Putamen (tissue), 1 donor: ENCODE measurements at regions not wholly inside any gene's neighbourhood (a gene's known extent, or its start where the extent isn't known, plus 50 kb on each side); places are given as distances from the start of the nearest gene placed in this dataset.

ENCODE experiments used
- DNase-seq: peaks from one replicate; pipeline ENCODE4 v3.0.0-alpha.2; 2016; ENCODE audit warnings: low spot score

DNA sequence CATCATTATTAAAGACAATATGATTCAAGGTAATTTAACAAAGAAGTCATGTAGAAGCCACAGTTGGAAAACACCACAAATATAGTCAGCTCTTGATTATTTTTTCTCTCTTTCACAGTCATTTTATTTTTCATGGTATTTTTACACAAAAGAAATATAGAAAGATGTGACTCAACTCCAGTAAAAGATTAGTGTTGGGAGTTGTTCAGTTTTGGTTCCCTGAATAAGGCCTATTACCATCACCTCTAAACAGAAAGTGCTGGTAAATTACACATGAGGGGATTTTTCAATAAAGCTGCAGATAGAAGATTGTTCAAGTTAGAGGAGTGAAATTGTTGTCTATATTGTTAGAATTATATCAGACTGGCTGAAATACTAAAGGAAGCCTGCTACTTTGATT, 107.0 kb downstream of the DDIT4L start:
- no peak for DNase-seq

DNA sequence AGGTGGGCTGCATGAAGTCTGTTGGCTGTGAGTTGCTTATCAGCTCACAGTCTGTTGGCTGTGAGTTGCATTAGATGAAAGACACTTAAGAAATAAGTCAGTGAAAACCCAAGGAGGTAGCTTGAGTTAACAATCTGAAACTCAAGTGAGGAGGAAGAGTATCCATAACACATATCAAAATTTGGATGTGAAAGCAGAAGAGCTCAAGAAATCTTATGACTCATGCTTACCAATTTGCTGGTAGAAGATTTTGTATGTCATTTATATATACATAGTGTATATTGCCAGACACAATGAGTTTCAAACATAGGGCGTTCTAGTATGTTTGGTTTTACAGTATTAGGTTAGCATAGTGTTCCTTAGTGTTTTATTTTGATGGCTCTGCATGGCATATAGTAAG, 107.4 kb downstream of the DDIT4L start:
- no peak for DNase-seq

DNA sequence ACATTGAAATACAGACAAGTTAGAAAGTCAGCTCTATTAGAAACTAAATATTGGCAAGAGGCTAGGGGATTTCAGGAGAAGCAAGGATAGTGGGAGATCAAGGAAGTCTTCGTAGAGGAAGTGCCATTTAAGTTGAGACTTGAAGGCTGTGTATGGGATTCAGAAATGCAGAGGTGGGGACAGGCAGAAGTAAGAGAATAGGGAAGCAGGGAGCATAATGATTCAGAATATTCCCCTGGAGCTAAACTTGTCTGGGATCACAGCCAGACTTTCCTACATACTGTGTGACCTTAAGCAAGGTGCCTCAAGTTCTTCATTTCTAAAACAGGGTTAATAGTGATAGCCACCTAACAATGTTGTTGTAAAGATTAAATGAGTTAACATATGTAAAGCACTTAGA, 108.8 kb downstream of the DDIT4L start:
- DNase-seq, result no peak

DNA sequence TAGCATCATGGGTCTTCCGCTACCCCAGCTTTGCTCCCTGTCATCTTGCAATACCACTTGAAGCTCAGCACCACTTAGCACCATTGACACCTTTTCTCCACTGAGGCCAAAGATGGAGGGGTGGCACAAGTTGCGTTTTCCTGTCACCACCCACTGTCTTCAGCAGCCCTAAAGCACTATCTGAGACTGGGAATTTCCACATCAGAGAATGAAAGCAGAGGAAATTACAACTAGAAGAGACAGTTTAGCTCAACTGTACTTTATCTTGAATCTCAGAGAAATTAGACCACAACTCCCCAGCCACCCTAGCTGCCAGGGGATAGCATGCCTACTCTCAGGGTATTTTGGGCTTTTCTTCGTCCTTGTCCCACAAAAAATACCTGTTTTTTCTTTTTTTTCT, 111.0 kb downstream of the DDIT4L start:
- DNase-seq, result no peak

DNA sequence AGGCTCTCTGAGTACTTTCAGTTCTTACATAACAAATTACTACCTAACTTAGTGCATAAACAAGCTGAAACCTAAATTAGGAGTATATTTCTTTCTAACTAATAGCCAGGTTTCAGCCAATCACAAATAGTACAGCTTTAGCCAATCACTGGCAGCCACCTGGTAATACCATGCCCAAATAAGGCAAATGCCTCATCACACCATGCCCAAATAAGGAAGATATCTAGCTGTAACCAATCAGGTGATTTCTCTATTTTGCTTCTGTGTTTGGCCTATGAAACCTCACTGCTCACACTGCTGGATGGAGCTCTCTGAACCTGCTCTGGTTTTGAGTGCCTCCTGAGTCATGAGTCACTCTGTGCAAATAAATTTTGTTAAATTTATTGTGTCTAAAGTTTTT, 113.5 kb downstream of the DDIT4L start:
- DNase-seq, result no peak

DNA sequence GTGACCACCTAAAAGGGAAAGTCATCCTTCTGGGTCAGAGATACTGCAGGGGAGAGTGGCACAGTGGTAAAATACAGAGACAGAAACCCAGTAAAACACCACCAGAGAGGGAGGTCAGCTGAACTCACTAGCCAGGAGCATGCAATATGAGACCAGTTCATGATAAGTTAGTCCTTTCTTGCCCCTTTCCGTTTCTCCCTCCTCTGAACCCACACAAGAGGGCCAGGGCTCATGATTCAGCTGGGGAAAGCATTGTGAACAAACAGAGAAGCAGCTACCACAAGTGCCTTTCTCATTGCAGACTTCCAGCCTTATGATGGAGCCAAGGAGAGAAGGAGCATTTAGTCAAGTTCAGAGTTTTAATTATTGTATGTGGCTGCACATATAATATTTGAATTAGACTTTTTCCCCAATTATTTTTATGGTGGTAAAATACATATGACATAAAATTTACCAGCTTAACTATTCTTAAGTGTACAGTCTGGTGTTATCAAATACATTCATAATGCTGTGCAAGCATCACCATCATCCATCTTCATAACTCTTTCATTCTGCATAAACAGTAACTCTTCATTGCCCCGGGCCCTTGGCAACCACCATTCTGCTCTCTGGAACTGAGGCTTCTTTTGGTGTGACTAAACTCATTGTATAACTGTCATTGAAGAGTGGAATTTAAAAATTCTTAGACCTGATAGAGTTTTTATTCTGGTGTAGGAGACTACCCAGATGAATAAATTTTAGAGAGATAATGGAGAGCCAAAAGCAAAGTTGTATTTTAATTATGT, 114.6 kb downstream of the DDIT4L start:
- DNase-seq, result no peak

DNA sequence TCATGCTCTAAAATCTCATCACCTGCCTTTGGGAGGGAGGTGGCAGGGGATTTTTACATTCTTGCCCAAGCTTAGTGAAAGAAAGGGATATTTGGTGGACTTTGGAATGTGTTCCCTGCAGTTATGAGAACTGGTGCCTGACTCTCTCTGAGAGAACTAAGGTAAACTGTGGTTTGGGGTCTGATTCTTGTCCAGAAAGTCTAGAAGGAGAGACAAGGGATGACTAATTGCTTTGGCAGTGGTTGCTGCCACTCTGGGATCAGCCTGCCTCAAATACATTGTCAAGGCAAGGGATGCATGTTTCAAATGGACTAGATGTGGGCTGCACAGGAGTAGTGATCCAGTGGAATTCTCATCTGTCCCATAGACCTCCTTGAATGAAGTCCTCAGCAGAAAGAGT, 115.2 kb downstream of the DDIT4L start:
- DNase-seq, result no peak

DNA sequence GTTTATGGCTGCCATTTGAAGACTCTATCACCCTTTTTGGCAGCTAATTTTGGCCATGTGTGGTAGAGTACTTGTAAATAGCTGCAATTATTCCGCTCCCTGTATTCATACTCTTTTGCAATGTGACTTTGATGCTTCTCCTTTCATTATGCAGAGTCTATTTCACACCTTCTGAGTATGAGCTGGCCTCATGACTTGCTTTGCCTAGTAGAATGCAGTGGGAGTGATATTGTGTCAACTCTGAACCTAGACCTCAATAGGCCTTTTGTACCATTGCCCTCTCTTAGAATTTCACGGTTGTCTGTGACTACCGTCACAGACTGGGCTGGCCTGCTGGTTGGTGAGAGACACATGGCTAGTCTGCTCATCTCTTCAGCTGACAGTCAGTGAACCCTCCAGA, 118.8 kb downstream of the DDIT4L start:
- no peak for DNase-seq

DNA sequence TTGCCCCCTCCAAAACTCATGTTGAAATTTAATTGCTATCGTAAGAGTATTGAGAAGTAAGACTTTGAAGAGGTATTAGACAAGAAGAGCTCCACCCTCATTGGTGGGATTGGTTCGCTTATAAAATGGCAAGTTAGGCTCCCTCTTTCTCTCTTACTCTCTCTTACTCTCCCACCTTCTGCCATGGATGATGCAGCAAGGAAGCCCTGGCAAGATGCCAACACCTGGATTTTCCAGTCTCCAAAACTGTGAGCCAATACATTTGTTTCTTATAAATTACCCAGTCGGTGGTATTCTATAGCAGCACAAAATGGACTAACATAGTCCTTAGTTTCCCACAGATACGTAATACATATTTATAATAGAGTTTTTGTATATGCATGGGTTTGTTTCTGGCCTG, 119.4 kb downstream of the DDIT4L start:
- no peak for DNase-seq

DNA sequence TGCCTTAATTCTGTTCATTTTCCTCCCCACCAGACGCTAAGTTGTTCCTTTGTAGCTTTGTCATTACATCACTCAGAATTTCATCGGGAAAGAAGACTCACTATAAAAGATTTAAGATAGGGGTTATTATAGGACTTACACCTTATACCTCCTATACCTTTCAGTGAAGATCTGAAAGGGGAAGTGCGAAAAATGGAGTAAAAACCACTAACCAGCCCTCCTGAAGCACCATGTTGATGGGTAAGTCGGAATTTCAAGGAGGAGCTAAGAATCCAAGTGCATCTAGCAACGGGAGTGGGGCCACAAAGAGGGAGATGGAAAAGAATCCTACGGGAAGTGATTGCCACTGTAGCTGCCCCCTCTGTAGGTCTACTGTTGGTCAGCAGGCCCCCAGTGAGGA, 119.1 kb upstream of the H2AZ1 start:
- no peak for DNase-seq

DNA sequence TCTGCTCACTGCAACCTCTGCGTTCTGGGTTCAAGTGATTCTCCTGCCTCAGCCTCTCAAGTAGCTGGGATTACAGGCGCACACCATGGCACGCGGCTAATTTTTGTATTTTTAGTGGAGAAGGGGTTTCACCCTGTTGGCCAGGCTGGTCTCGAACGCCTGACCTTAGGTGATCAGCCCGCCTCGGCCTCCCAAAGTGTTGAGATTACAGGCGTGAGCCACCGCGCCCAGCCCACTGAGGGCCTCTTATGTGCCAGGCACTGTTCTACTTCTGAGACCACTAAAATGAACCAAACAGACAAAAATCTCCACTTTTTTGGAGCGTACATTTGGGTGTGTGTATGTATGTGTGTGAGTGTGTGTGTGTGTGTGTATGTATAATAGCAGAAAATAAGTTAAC, 117.2 kb upstream of the H2AZ1 start:
- DNase-seq, result no peak

DNA sequence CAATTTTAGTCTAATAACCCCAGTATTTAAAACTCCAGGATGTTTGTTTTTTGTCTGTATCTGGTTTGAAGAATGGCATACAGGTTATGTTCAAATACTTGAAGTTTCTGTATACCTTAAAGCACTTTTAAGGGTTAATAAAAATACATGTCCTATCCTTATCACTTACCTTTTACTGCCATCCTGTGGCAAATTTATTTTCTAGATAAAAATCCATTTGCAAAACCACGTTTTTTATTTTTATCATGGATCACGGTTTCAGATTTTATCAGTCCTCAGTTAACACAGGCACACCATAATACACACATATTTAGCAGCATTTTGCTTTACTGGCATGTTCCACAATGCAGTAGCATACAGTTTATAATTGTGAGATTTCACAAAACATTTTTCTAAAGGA, 113.3 kb upstream of the H2AZ1 start:
- DNase-seq, result no peak

DNA sequence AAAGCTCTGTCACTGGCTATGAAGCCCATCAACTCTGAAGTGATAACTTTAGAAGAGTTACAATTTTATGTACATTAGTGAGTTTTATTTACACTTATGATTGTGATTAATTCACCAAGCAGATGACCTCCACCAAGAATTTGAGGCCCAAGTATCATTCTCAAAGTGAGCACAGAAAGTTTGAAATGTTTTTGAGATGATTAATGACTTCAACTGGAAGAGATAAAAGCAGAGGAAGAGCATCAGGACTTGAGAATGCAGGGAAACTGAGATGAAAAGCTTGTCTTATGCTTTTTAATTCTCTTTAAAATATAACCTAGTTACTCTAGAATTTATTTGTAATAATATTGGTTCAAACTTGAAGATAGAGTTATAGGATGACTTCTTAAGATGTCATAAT, 112.8 kb upstream of the H2AZ1 start:
- no peak for DNase-seq

DNA sequence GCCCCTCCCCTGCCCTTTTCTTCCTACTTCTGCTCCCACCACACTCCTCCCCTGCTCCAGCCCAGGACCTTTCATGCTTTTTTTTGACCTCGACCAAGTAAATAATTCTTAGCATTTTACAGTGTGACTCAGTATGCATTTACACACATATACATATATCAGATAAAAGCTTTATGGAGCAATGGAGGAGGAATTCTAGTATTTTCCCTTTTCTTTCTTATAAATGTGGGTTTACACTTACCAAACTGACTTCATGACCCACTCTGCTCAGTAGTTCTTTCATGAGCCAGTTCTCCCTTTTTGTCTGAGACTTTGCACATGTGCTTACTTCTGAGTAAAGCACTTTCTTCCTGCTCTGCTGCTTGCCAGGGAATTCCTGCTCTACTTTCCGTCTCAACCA, 111.8 kb upstream of the H2AZ1 start:
- no peak for DNase-seq

DNA sequence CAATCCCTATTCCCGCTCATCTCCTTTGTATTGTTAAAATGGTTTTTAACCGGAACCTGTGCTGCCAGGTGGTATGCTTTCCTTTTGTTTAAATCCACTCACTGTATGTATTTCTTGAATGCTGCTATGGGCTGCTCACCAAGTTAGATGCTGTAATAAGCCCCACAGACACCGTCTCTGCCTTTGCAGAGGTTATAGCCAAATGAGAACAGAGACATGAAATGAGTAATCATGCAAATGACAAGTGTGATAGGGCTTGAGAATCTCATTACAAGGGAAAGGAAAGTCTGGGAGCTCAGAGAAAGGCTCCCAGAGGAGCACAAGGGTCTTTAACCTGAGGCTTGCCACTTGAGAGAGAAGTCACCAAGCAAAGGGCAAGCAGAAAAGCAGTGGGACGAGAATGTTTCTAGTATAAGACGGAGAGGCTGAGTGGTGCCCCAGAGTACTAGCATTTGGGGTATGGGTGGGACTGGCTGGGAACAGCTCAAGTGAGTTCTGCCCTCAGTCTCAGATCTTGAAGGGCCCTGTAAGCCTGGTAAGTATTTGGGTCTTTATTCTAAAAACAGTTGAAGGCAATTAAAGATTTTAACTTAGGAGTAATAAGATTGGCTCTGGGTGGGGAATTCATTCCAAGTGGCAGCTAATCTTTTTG, 110.8 kb upstream of the H2AZ1 start:
- no peak for DNase-seq

DNA sequence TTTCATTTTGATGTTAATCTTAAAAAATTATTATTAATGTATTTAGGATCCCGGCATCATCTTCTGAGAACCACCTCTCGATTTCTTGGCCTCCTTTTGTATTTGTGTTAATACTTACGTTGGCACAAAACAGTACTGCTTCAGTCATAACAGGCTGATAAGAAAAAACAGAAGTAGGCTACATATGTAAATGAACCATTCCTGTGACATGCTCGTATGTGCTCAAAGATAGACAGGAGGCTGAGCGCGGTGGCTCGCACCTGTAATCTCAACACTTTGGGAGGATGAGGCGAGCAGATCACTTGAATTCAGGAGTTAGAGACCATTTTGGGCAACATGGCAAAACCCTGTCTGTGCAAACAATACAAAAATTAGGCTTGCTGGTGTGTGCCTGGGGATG, 109.4 kb upstream of the H2AZ1 start:
- no peak for DNase-seq

DNA sequence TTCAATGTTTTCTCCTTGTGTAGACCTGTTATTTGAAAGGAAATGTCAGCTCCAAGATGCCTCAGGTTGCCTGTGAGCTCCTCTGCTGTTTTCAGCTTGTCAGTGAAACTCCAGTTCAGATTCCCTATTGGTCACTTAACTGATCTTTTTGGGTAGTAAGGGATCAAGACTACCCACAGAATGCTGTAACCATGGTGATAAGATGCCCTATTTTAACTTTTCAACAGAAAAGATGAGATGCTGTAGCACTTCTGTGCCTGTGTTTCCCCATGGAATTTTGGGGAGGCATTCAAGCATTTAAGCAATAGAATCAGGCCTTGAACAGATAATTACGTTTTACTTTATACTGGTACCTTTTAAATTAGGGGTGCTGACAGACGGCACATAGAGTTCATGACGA, 106.6 kb upstream of the H2AZ1 start:
- no peak for DNase-seq

DNA sequence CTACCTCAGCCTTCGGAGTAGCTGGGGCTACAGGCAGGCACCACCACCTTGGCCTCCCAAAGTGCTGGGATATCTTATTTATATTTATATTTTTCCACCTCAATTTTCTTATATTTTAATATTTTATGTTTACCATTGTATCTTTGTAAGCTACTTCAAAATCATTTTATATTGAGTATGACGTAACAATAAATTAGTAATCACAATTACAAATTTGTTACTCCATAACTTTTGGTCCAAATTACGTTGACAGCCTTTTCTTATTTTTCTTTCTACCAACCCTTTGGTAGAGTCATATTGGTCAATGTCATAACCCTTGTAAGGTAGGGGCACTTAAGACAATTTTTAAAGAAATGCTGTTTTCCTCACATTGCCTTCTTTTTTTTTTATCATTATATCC, 104.0 kb upstream of the H2AZ1 start:
- DNase-seq, result no peak

DNA sequence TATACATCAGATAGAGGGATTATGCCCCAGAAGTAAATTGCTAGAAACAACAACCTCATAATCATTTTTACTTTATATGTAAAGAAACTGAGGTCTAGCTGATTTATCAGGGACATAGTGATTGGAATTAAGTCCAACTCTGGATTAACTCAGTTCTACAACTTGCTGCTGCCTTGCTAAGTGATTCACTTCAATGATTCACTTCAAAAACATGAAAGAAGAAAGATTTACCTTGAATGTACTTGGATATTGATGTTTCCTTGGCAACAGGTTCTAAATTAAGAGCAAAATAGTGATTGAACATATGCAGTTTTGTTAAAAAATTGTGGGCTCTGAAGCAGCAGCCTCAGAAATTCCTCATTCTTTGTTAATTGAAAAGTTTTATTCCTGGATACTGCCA, 99.8 kb upstream of the H2AZ1 start:
- DNase-seq, result no peak

DNA sequence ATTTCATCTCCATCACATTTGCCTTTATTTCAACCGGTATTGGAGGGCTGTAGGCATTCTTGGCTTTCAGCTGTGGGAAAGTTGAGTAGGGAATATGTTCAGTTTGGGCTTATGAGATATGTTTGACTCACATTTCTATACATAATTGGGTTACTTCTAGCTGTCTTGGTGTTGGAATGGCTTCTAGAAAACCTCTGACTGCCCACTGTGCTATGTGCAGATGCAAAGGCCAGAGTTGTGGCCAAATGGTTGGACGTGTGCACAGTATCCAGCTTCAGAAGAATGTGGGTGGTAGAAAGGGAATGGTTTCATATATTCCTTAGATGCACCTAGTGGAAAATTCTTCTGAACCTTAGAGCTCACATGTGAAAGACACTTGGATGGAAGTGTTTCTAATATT, 92.6 kb upstream of the H2AZ1 start:
- DNase-seq, result no peak

DNA sequence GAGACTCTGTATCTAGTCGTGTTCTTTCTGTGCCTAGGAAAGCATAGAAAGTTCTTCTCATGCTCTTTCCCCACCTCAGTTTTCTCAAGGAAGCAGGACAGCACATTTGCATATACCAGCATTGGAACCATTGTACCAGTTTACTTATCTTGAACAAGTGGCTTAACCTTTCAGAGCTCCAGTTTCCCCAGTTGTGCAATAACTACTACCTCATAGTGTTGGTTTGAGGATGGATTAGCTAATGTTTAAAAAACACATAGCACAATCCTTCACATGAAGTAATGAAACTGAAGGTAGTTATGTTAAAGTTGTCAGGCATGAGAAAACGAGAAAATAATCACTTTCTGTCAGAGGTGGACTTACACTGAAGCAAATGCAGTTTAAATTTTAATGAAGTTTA, 92.2 kb upstream of the H2AZ1 start:
- no peak for DNase-seq

DNA sequence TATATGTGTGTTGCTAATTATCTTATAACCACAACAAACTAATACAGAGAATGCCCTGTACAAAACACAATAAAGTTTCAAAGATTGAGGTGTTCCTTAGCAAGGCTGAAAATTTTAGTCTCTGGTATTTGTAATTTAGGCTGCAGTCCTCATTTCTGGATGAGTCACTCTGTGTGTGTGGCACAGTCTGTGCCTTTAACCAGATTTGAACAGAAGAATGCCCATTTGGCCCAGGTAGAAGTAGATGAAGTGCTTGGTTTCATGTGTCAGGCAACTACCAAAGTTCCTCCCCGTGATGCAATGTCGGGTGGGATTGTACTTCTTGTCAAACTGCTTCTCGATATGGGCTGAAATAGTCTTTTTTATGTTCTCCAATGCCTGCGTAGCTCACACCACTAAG, 91.6 kb upstream of the H2AZ1 start:
- no peak for DNase-seq

DNA sequence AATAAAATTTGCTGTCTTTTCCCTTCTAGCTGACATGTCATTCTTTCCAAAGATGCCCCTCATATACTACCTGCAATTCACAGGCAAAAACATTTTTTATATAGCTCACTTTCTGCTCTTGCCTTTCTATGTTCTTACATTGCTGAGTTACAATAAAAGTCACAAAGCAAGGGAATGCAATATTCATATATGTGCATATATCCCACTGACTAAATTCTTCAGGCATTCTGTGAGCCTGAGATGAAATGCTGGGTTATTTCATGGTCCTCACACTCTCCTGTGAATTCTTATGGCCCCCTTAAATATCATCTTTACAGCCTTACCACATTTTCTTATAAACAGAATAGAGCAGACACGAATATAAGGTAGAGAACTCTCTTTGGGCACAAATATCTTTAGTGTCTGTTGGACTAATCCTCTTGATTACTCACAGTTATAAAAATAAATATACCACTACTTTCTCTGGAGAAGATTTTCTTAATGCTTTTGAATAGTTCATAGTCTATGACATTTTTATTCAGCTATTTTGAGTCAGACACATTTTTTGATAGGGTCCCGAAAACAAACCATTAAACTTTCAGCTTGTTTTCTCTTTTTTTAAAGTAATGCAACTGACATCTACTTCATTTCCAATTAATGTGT, 84.1 kb upstream of the H2AZ1 start:
- DNase-seq, result no peak

DNA sequence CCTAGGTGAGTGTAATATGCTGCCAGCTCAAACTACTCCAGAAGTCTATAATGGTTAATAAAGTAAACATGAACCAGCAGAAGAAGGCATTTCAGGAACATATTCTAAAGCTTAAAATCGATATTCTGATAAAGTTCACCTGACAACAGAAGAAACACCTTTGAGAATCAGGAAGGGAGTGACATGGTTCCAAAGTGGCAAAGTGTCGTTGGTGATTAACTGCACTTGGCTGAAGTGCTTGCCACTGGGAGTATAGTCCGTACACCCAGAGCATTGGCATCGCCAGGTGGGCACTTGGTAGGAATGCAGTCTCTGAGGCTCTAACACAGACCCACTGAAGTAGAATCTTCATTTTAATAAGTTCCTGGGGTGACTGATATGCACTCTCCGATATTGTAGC, 76.0 kb upstream of the H2AZ1 start:
- no peak for DNase-seq
